Endothelial cell of umbilical vein (primary cell): ENCODE measurements at regions not wholly inside any gene's neighbourhood (a gene's known extent, or its start where the extent isn't known, plus 50 kb on each side); places are given as distances from the start of the nearest gene placed in this dataset.

Experiments used
- CTCF ChIP-seq, 2 donors: IDR thresholded peaks; 1 replicate in 1 of 2; 2 replicates in 1 of 2; pipeline ENCODE4 v1.5.1; 2011; ENCODE audit warnings: low read length in 2 of 2, mild to moderate bottlenecking in 2 of 2, moderate library complexity in 2 of 2, control low read depth in 1 of 2, inconsistent platforms in 1 of 2, low read depth in 1 of 2; ENCODE audit not compliant: insufficient read depth in 1 of 2; ENCODE audit errors: extremely low read depth in 1 of 2
- EZH2 ChIP-seq: IDR thresholded peaks from 2 replicates; pipeline ENCODE4 v1.6.1; 2012; ENCODE audit warnings: borderline replicate concordance, low read depth, mild to moderate bottlenecking, moderate library complexity, low read length, inconsistent platforms; ENCODE audit not compliant: severe bottlenecking
- FOS ChIP-seq: IDR thresholded peaks from 2 replicates; pipeline ENCODE4 v1.6.1; 2011; ENCODE audit warnings: mild to moderate bottlenecking, low read length, moderate library complexity, borderline replicate concordance; ENCODE audit not compliant: insufficient read depth
- GATA2 ChIP-seq: IDR thresholded peaks from 2 replicates; pipeline ENCODE4 v1.7.0; 2011; ENCODE audit warnings: low read depth, mild to moderate bottlenecking, moderate library complexity, mixed read lengths, low read length; ENCODE audit not compliant: insufficient read length, insufficient read depth
- JUN ChIP-seq: IDR thresholded peaks from 2 replicates; pipeline ENCODE4 v1.6.1; 2011; ENCODE audit warnings: borderline replicate concordance, low read depth; ENCODE audit not compliant: insufficient read length, insufficient read depth
- MAX ChIP-seq: IDR thresholded peaks from 2 replicates; pipeline ENCODE4 v1.6.1; 2011; ENCODE audit not compliant: insufficient read depth, insufficient read length
- MYC ChIP-seq: IDR thresholded peaks from one replicate; pipeline ENCODE4 v1.6.1; 2011; ENCODE audit warnings: mild to moderate bottlenecking, low read depth, low read length
- POLR2A ChIP-seq: IDR thresholded peaks from 2 replicates; pipeline ENCODE4 v1.6.1; 2012; ENCODE audit warnings: low read depth, mild to moderate bottlenecking, control low read depth, low read length
- POLR2AphosphoS5 ChIP-seq: IDR thresholded peaks from 2 replicates; pipeline ENCODE4 v1.6.1; 2012; ENCODE audit warnings: low read depth, mild to moderate bottlenecking, control low read depth, low read length, moderate library complexity; ENCODE audit not compliant: insufficient read depth

GRCh38 chr1:229856009-229856650, 210.9 kb upstream of the GALNT2 start:
- TF ChIP-seq CTCF (IDR thresholded peaks at IDR 0.05; ENCODE audit: extremely low read depth in 1 of 2, insufficient read depth in 1 of 2, low read depth in 1 of 2, low read length in 2 of 2) (no peak), POLR2A (no peak), POLR2AphosphoS5 (no peak), JUN (no peak), EZH2 (no peak), GATA2 (no peak), MAX (no peak), FOS (no peak), MYC (no peak)
